ENCODE measurements at regions not wholly inside any gene's neighbourhood (a gene's known extent, or its start where the extent isn't known, plus 50 kb on each side); places are given as distances from the start of the nearest gene placed in this dataset.

DNA sequence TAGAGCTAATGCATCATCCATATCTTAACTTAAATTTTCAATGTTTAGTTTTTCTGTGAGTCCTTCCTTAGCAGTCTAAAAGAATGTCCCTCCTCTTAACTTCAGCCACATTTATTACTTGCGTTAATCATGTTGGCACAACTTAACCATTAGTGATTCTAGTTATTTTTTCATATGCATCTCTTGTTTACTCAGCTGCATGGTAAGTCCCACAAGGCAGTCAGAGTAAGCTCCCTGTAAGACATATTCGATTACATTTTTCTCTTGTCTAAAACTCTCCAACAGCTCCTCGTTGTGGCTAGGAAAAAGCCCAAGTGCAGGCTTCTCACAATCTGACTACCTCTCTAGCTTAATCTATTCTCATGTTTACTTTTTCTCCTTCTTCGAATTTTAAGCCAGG, 2045.3 kb upstream of the PIK3C3 start:
- DNase-seq (ENCODE audit: low read depth in 2 of 2) = no peak

DNA sequence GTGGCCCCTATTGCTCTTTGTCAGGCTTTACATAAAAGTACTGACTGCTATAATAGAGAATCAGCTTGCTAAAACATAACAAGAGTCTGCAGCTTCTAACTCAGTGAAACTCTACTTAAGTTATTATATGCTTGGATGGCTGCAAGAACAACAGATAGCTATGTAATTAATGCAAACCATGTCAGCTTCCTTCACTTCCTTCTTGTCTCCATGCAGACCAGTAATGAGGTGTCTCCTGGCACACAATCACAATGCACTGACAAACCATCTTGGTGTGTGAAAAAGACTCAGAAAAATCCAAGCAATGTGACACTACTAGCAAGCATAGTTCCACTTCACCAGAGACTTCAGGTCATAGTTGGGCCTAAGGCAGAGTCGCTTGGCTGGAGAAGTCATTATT, 2068.9 kb upstream of the PIK3C3 start:
- no peak for DNase-seq (ENCODE audit: low read depth in 2 of 2)

GRCh38 chr18:39872651-39873050, 2082.4 kb upstream of the PIK3C3 start:
- DNase-seq (ENCODE audit: low read depth in 2 of 2) = no peak

GRCh38 chr18:39871961-39872360, 2083.1 kb upstream of the PIK3C3 start:
- no peak for DNase-seq (ENCODE audit: low read depth in 2 of 2)

DNA sequence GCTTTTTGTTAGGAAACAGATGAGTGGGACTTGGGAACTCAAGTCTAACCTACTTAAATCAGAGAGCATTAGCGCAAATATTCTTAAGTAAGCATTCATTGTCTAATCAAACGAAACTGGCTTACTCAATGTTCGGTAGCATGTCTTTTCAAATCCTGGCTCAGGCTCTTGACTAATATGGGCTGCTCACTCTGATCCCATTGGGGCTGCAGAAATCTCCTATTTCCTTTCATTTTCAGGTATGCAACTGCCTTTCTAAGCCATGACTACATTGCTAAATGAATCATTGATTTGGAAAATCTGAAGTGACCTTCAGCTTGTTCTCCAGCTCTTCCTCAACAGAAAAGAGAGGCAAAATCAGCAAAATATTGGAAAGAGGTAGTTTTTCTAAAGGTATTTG, 2084.4 kb upstream of the PIK3C3 start:
- no peak for DNase-seq (ENCODE audit: low read depth in 2 of 2)

GRCh38 chr18:39863916-39864315, 2091.1 kb upstream of the PIK3C3 start:
- DNase-seq (ENCODE audit: low read depth in 2 of 2) = no peak

GRCh38 chr18:39862341-39862740, 2092.7 kb upstream of the PIK3C3 start:
- DNase-seq (ENCODE audit: low read depth in 2 of 2) = no peak

GRCh38 chr18:39854291-39854690, 2100.7 kb upstream of the PIK3C3 start:
- DNase-seq (ENCODE audit: low read depth in 2 of 2) = no peak

GRCh38 chr18:39846265-39846664, 2108.8 kb upstream of the PIK3C3 start:
- DNase-seq (ENCODE audit: low read depth in 2 of 2) = no peak

GRCh38 chr18:39845631-39846030, 2109.4 kb upstream of the PIK3C3 start:
- DNase-seq (ENCODE audit: low read depth in 2 of 2) = no peak

DNA sequence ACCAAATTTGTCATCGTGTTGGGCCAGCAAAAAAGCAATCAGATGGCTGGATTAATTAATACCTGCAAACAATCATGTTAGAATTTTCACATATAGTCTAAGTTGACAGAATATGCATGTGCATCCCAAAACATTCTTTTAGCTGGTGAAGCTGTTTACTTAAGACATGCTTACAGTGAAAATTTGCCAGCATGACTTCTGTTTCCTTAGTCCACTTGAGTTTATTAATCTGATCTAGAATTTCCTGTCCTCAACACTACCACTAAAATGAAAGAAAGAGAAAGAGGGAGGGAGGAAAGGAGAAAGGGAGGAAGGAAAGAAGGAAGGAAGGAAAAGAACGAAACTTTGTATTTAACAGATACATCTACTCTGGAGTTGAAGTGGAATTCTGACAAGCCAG, 2109.9 kb upstream of the PIK3C3 start:
- DNase-seq (ENCODE audit: low read depth in 2 of 2) = no peak

DNA sequence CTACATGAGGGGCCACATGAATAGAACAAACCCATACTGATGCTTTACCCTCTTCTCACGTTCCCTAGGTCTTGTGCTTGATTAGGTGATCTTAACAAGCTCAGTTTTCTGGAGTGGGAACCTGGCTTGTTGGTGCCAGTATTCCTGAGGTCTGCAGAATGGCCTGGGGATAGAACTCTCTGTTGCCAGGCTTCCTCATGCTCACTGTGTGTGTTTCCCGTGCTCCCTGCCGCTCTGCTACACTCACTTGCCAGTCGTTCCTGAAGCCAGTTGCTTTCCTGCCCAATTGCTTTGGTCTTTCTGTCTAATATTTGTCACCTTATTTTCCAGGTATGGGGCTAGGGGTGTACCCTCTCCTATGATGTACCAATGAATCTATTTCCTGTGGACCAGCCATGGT, 2111.5 kb upstream of the PIK3C3 start:
- DNase-seq (ENCODE audit: low read depth in 2 of 2) = no peak

GRCh38 chr18:39842366-39842914, 2112.6 kb upstream of the PIK3C3 start:
- DNase-seq (ENCODE audit: low read depth in 2 of 2) = no peak

DNA sequence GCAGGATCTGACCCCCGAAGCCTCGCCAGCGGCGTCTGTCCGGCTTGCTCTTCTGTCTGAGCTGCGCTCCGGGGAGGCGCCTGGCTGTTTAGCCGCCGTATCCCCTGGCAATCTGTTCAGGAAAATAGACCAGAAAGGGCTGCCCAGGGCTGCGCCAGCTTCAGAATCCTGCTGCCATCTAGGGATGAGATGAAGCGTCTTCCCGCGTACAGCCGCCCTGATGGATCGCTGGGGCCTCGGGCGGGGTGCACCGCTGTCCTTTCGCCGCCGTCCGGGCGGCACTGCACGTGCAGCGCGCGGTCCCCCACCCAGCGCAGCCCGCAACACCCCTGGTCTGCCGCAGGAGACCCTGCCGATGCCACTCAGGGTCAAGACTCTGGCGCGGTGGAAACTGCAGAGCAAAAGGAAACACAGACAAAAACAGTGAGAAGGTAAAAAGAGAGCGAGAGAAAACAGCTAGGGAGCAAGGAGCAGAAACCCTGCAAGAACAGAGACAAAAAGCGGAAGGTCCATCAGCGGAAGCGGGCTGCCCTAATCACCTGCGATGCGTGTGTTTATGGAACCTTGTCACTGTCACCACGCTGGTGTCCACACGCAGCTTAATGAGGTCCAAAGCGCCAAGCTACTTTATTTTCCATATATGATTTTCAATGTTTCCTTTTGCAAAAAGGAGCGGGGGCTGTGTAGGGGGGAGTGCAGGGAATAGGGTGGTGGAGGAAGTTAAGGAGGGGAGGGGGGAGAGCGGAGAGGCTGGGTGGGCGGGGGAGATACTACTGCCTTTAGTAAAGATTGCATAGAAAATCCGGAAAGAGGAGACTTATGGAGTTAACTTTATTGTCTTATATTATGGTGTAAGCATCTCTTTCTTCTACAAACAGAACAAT, 2113.3 kb upstream of the PIK3C3 start:
- no peak for DNase-seq (ENCODE audit: low read depth in 2 of 2)

- DNase-seq (ENCODE audit: low read depth in 2 of 2) = no peak
These were observed 2114.1 kb upstream of the PIK3C3 start for GRCh38 chr18:39840856-39841481.

DNA sequence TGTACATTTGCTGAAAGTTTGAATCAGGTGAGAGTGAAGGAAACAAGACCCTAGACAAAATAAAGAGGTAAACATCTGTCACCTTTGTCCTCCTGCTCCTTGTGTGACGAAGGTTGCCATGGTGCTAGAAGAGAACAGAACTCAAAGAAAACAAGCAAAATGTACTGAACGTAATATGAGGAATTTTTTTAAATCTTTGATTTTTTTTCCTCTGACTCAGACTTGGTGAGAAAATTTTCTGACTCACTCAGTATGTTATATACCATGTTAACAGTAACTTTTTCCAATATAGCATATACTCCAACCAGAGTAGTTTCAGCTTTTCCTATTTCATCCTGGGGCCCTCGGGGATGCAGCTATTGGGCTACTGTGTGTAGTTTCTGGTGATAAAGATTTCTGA, 2114.6 kb upstream of the PIK3C3 start:
- no peak for DNase-seq (ENCODE audit: low read depth in 2 of 2)

GRCh38 chr18:39839782-39840181, 2115.3 kb upstream of the PIK3C3 start:
- DNase-seq (ENCODE audit: low read depth in 2 of 2) = no peak

GRCh38 chr18:39838831-39839230, 2116.2 kb upstream of the PIK3C3 start:
- DNase-seq (ENCODE audit: low read depth in 2 of 2) = no peak

DNA sequence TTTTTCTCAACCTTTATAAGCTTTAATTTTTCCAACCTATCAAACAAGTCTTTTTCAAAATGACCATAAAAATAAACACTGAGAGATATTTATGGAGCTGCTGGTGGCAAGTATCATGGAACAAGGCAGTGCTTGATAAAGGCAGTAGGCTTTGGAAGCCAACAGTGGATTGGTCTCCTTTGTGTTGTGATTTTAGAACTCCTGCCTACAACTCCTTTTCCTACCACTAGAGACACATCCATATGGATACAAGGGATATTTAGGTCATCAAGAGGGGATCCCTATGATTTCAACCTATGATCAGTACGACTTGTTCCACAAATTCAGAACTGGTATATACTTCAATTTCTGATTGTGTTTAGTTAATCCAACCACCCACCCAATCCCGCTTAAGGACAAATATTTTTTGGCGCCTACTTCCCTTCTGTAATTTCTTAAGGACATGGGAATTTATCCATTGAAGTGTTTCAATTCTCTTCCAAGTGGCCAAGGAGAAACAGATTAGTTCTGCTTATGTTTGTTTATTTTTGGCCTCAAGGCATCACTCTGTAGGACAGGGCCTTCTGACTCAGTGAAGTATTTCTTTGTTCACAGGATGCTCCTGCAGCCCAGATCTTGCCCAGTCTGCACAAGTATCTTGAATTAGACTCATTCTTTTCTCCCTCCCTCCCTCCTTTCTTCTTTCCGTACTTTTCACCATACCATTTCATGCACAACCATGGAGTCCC, 2119.6 kb upstream of the PIK3C3 start:
- DNase-seq (ENCODE audit: low read depth in 2 of 2) = no peak

GRCh38 chr18:39834636-39835035, 2120.4 kb upstream of the PIK3C3 start:
- DNase-seq (ENCODE audit: low read depth in 2 of 2) = no peak

DNA sequence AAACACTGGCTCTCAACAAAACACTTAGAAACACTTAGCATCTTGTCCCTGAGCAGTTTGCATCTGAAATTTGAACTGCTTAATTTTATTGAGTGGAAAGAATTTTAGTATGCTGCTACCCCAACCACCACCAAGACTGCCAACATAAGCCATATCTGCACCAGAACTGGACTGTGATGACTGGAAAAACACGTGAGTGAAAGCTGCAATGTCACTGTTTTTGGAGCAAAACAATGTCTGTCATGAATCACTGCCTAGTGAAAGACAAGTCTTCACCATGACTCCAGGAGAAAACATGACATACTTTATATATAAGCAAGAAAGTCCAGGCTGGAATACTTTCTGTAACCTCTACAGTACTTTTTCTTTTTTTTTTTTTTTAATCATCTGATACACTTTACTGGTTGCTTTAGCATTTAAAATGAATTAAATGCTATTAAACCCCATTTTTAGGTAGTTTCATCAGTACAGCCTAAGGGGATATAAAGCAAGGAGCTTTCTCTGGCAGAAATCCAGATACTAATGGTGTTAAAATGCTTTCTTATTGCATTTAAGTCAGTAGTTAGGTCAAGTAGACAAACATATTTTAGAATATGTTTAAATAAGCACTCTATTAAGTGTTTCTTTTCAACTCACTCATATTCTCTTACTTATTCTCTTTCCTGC, 2129.4 kb upstream of the PIK3C3 start:
- DNase-seq (ENCODE audit: low read depth in 2 of 2) = no peak

GRCh38 chr18:39806525-39806924, 2148.5 kb upstream of the PIK3C3 start:
- DNase-seq (ENCODE audit: low read depth in 2 of 2) = no peak

Data from stimulated activated CD4-positive, alpha-beta T cell treated with anti-CD3 and anti-CD28 coated beads, Interleukin-4, amount 100 ng/mL, for 48 hours (primary cell).